Naive B cell (primary cell): ENCODE measurements at regions not wholly inside any gene's neighbourhood (a gene's known extent, or its start where the extent isn't known, plus 50 kb on each side); places are given as distances from the start of the nearest gene placed in this dataset.
A peak's percentile ranks its signal among the peaks of the same experiment; 100 is the strongest.

Source experiments
- ATAC-seq, 2 donors: fragments of 150-1000 bp; cut with Tn5 transposase; 2 replicates each; pipeline ENCODE4 v1.10.0; 2021; ENCODE audit warnings: low read depth in 2 of 2, mild to moderate bottlenecking in 2 of 2, moderate library complexity in 2 of 2
- DNase-seq: peaks from one replicate; pipeline ENCODE4 v3.0.0; 2022
- H3K27ac Mint-ChIP-seq, 6 donors: one replicate each; pipeline ENCODE4 v1.8.0; 2020 to 2022; ENCODE audit warnings: mild to moderate bottlenecking in 6 of 6, mixed read lengths in 6 of 6, moderate library complexity in 5 of 6, inconsistent platforms in 2 of 6
- H3K27me3 Mint-ChIP-seq, 3 donors: one replicate each; pipeline ENCODE4 v1.8.0; 2021 to 2022; ENCODE audit warnings: mixed read lengths in 3 of 3, mild to moderate bottlenecking in 1 of 3
- H3K36me3 Mint-ChIP-seq, 2 donors: one replicate each; pipeline ENCODE4 v1.8.0; 2020 to 2022; ENCODE audit warnings: mixed read lengths in 2 of 2, inconsistent platforms in 1 of 2, mild to moderate bottlenecking in 1 of 2
- H3K4me1 Mint-ChIP-seq, 3 donors: one replicate each; pipeline ENCODE4 v1.8.0; 2020 to 2022; ENCODE audit warnings: mixed read lengths in 3 of 3, inconsistent platforms in 1 of 3, mild to moderate bottlenecking in 1 of 3, moderate library complexity in 1 of 3
- H3K4me3 Mint-ChIP-seq, 8 donors: one replicate each; pipeline ENCODE4 v1.8.0; 2020 to 2022; ENCODE audit warnings: mild to moderate bottlenecking in 8 of 8, mixed read lengths in 8 of 8, moderate library complexity in 8 of 8, inconsistent platforms in 2 of 8
- H3K9me3 Mint-ChIP-seq, 7 donors: one replicate each; pipeline ENCODE4 v1.8.0; 2020 to 2022; ENCODE audit warnings: mixed read lengths in 7 of 7, mild to moderate bottlenecking in 5 of 7, inconsistent platforms in 2 of 7, moderate library complexity in 1 of 7

GRCh38 chr6:113636357-113636824, 220.8 kb upstream of the MARCKS start:
- H3K27ac Mint-ChIP-seq, result peak overlapping the region in 2 of 6 donors; percentile 90 to 93
- no peak for DNase-seq
- H3K36me3 Mint-ChIP-seq, result no peaks in the 10 kb centered on the region
- no peaks in the 10 kb centered on the region for H3K27me3 Mint-ChIP-seq
- H3K4me1 Mint-ChIP-seq, result peaks cover 34 to 50% (median 41%) of the 10 kb centered on the region in 3 donors
- no peak for ATAC-seq
- H3K9me3 Mint-ChIP-seq, result peaks cover 0 to 3% (median 0%) of the 10 kb centered on the region in 7 donors
- no peak overlapping the region for H3K4me3 Mint-ChIP-seq

- DNase-seq (no peak), ATAC-seq (no peak)
- H3K9me3 Mint-ChIP-seq, result peaks cover 0 to 2% (median 0%) of the 10 kb centered on the region in 7 donors
- H3K4me1 Mint-ChIP-seq, result peaks cover 25 to 31% (median 29%) of the 10 kb centered on the region in 3 donors
- no peak overlapping the region for H3K4me3 Mint-ChIP-seq
- H3K27me3 Mint-ChIP-seq, result no peaks in the 10 kb centered on the region
- H3K36me3 Mint-ChIP-seq, result no peaks in the 10 kb centered on the region
- H3K27ac Mint-ChIP-seq, result no peak overlapping the region
These were observed 217.1 kb upstream of the MARCKS start for GRCh38 chr6:113640051-113640450.

GRCh38 chr6:113642001-113642713, 215.0 kb upstream of the MARCKS start:
- H3K27ac Mint-ChIP-seq, result peak overlapping the region in 1 of 6 donors; percentile 79

GRCh38 chr6:113642714-113643406, 214.3 kb upstream of the MARCKS start:
- ATAC-seq, result peak; percentile 52 to 71
- no peaks in the 10 kb centered on the region for H3K27me3 Mint-ChIP-seq
- no peaks in the 10 kb centered on the region for H3K9me3 Mint-ChIP-seq
- DNase-seq, result no peak
- peak overlapping the region in 3 of 6 donors; percentile 29 to 79 (median 67) for H3K27ac Mint-ChIP-seq
- no peaks in the 10 kb centered on the region for H3K36me3 Mint-ChIP-seq
- H3K4me1 Mint-ChIP-seq, result peaks cover 22 to 34% (median 26%) of the 10 kb centered on the region in 3 donors
- no peak overlapping the region for H3K4me3 Mint-ChIP-seq

More at GRCh38 chr6:113642001-113642713, 215.0 kb upstream of the MARCKS start:
- Mint-ChIP-seq H3K4me1 (peaks cover 16 to 28% (median 22%) of the 10 kb centered on the region in 3 donors), H3K36me3 (no peaks in the 10 kb centered on the region), H3K27me3 (no peaks in the 10 kb centered on the region), H3K9me3 (no peaks in the 10 kb centered on the region), H3K4me3 (no peak overlapping the region)
- ATAC-seq (no peak), DNase-seq (no peak)

- Mint-ChIP-seq H3K9me3 (no peaks in the 10 kb centered on the region), H3K36me3 (no peaks in the 10 kb centered on the region), H3K4me1 (peaks cover 22 to 36% (median 26%) of the 10 kb centered on the region in 3 donors), H3K27me3 (no peaks in the 10 kb centered on the region), H3K27ac (peak overlapping the region in 2 of 6 donors; percentile 67 to 79), H3K4me3 (no peak overlapping the region)
- ATAC-seq, result no peak
- no peak for DNase-seq
These were observed 213.8 kb upstream of the MARCKS start for GRCh38 chr6:113643407-113643770.

GRCh38 chr6:113644861-113645575, 212.1 kb upstream of the MARCKS start:
- Mint-ChIP-seq H3K9me3 (no peaks in the 10 kb centered on the region), H3K4me3 (no peak overlapping the region), H3K4me1 (peaks cover 24 to 45% (median 40%) of the 10 kb centered on the region in 3 donors), H3K27me3 (no peaks in the 10 kb centered on the region), H3K36me3 (no peaks in the 10 kb centered on the region), H3K27ac (no peak overlapping the region)
- ATAC-seq, result no peak
- no peak for DNase-seq

- no peaks in the 10 kb centered on the region for H3K27me3 Mint-ChIP-seq
- ATAC-seq (no peak), DNase-seq (no peak)
- H3K4me1 Mint-ChIP-seq, result peaks cover 27 to 50% (median 45%) of the 10 kb centered on the region in 3 donors
- H3K36me3 Mint-ChIP-seq, result no peaks in the 10 kb centered on the region
- H3K9me3 Mint-ChIP-seq, result no peaks in the 10 kb centered on the region
- peak overlapping the region in 1 of 6 donors; percentile 4 for H3K27ac Mint-ChIP-seq
- H3K4me3 Mint-ChIP-seq, result no peak overlapping the region
These were observed 211.6 kb upstream of the MARCKS start for GRCh38 chr6:113645576-113645970.

GRCh38 chr6:113645986-113646385, 211.2 kb upstream of the MARCKS start:
- Mint-ChIP-seq H3K9me3 (no peaks in the 10 kb centered on the region), H3K27ac (peak overlapping the region in 1 of 6 donors; percentile 4), H3K36me3 (no peaks in the 10 kb centered on the region), H3K4me1 (peaks cover 30 to 55% (median 50%) of the 10 kb centered on the region in 3 donors), H3K27me3 (no peaks in the 10 kb centered on the region), H3K4me3 (no peak overlapping the region)
- DNase-seq (no peak), ATAC-seq (no peak)

GRCh38 chr6:113646701-113647100, 210.4 kb upstream of the MARCKS start:
- Mint-ChIP-seq H3K36me3 (no peaks in the 10 kb centered on the region), H3K27ac (peak overlapping the region in 3 of 6 donors; percentile 27 to 47 (median 28)), H3K27me3 (no peaks in the 10 kb centered on the region), H3K4me3 (peak overlapping the region in 1 of 8 donors; percentile 35), H3K9me3 (no peaks in the 10 kb centered on the region), H3K4me1 (peaks cover 35 to 61% (median 57%) of the 10 kb centered on the region in 3 donors)
- no peak for DNase-seq
- ATAC-seq, result no peak

- Mint-ChIP-seq H3K4me3 (peak overlapping the region in 2 of 8 donors; percentile 17 to 48), H3K27ac (peak overlapping the region in 5 of 6 donors; percentile 1 to 85 (median 48))
These were observed 209.8 kb upstream of the MARCKS start for GRCh38 chr6:113647143-113647889.

GRCh38 chr6:113648698-113649097, 208.4 kb upstream of the MARCKS start:
- Mint-ChIP-seq H3K36me3 (no peaks in the 10 kb centered on the region), H3K27ac (peak overlapping the region in 2 of 6 donors; percentile 56), H3K9me3 (peaks cover 0 to 6% (median 0%) of the 10 kb centered on the region in 7 donors), H3K4me3 (peak overlapping the region in 1 of 8 donors; percentile 23), H3K4me1 (peaks cover 34 to 71% (median 59%) of the 10 kb centered on the region in 3 donors), H3K27me3 (no peaks in the 10 kb centered on the region)
- ATAC-seq (no peak), DNase-seq (no peak)

More at GRCh38 chr6:113647143-113647889, 209.8 kb upstream of the MARCKS start:
- H3K4me1 Mint-ChIP-seq, result peaks cover 37 to 67% (median 63%) of the 10 kb centered on the region in 3 donors
- DNase-seq (peak; percentile 48), ATAC-seq (peak; percentile 91 to 93)
- no peaks in the 10 kb centered on the region for H3K36me3 Mint-ChIP-seq
- no peaks in the 10 kb centered on the region for H3K9me3 Mint-ChIP-seq
- H3K27me3 Mint-ChIP-seq, result no peaks in the 10 kb centered on the region

GRCh38 chr6:113649276-113649675, 207.9 kb upstream of the MARCKS start:
- Mint-ChIP-seq H3K4me1 (peaks cover 34 to 71% (median 59%) of the 10 kb centered on the region in 3 donors), H3K27me3 (no peaks in the 10 kb centered on the region), H3K27ac (peak overlapping the region in 2 of 6 donors; percentile 56 to 85), H3K9me3 (peaks cover 0 to 6% (median 0%) of the 10 kb centered on the region in 7 donors), H3K4me3 (peak overlapping the region in 2 of 8 donors; percentile 23 to 69), H3K36me3 (no peaks in the 10 kb centered on the region)
- ATAC-seq (no peak), DNase-seq (no peak)
